Fibroblast of the aortic adventitia (primary cell): ENCODE measurements at regions not wholly inside any gene's neighbourhood (a gene's known extent, or its start where the extent isn't known, plus 50 kb on each side); places are given as distances from the start of the nearest gene placed in this dataset.

Source experiments
- DNase-seq: peaks from one replicate; pipeline ENCODE4 v3.0.0-alpha.2; 2010; ENCODE audit warnings: low read depth
- H3K4me3 ChIP-seq: 2 replicates; pipeline ENCODE4 v1.5.1; 2011; ENCODE audit warnings: low read depth, mild to moderate bottlenecking, control low read depth, low read length, moderate library complexity
- TF ChIP-seq, protein P1 (sequence below): IDR thresholded peaks from 2 replicates; pipeline ENCODE4 v1.5.1; 2011; ENCODE audit warnings: mild to moderate bottlenecking, low read length, control low read depth, inconsistent platforms; ENCODE audit not compliant: insufficient read depth

DNA sequence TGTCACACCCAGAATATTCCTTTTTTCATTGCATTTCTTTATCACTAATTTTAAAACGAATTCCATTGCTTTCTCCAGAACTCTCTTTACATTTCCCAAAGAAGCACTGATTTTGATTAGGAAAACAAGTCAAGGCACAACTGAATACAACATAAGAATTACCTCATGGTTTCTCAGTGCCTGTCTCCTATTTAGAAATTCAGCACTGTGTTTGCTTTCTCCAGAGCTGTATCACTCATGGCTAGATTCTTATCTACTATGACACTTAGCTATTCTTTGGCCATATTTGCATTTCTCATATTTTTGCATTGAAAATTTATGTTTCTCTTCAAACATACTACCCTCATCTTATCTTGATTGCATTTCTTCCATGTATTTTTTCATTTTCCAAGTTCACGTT is 1402.0 kb downstream of the MRPL39 start:
- TF ChIP-seq, protein P1, sequence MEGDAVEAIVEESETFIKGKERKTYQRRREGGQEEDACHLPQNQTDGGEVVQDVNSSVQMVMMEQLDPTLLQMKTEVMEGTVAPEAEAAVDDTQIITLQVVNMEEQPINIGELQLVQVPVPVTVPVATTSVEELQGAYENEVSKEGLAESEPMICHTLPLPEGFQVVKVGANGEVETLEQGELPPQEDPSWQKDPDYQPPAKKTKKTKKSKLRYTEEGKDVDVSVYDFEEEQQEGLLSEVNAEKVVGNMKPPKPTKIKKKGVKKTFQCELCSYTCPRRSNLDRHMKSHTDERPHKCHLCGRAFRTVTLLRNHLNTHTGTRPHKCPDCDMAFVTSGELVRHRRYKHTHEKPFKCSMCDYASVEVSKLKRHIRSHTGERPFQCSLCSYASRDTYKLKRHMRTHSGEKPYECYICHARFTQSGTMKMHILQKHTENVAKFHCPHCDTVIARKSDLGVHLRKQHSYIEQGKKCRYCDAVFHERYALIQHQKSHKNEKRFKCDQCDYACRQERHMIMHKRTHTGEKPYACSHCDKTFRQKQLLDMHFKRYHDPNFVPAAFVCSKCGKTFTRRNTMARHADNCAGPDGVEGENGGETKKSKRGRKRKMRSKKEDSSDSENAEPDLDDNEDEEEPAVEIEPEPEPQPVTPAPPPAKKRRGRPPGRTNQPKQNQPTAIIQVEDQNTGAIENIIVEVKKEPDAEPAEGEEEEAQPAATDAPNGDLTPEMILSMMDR: no peak
- no peak overlapping the region for H3K4me3 ChIP-seq
- DNase-seq: no peak

DNA sequence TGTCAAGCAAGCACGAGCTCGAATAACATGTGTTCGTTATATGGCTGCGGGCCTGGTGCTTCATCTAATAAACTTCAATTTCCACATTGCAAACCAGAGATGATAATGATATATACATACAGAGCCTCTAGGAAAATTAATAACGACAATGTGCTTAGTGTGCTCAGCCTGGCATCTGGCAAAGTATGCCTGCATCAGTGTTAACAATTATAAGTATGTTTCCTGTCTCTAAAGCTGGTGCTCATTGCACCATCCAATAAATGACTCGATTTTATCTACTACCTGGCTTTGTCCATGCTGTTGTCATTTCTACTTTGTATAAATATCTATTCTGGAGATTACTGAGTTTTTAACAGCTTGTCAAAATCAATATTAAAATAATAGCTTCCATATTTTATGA is 1402.6 kb downstream of the MRPL39 start:
- no peak overlapping the region for H3K4me3 ChIP-seq
- TF ChIP-seq, protein P1: no peak
- no peak for DNase-seq

DNA sequence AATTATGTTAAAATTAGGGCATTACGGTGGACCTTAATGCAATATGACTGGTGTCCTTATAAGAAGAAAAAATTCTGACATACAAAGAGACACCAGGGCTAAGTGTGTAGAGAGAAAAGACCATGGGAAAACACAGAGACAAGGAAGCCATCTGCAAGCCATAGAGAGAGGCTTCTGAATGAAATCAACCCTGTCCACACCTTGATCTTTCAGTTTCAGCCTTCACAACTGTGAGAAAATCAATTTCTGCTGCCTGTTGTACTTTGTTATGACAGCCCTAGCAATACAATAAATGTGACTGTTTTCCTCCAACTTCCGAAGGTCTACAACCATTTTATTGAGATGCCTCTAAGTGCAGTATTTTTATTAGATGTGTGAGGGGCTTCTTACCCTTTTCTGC is 1407.2 kb downstream of the MRPL39 start:
- no peak for DNase-seq
- TF ChIP-seq, protein P1: no peak
- no peak overlapping the region for H3K4me3 ChIP-seq

DNA sequence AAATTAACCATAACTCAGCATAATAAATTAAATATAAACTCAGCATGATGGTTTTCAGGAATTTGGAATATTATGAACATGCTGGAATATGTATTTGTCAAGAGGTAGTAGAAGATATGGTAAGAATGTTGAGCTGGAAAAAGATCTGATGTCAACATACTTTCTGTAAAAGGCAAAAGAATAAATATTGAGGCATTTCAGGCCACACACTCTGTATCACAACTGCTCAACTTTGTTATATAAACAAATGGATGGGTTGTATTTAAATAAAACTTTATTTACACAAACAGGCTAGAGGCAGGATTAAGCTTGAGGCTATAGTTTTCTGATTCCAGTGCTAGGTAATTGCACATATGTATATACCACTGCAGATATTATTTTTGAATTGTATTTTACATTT is 1409.4 kb downstream of the MRPL39 start:
- no peak for DNase-seq
- TF ChIP-seq, protein P1: no peak
- no peak overlapping the region for H3K4me3 ChIP-seq

DNA sequence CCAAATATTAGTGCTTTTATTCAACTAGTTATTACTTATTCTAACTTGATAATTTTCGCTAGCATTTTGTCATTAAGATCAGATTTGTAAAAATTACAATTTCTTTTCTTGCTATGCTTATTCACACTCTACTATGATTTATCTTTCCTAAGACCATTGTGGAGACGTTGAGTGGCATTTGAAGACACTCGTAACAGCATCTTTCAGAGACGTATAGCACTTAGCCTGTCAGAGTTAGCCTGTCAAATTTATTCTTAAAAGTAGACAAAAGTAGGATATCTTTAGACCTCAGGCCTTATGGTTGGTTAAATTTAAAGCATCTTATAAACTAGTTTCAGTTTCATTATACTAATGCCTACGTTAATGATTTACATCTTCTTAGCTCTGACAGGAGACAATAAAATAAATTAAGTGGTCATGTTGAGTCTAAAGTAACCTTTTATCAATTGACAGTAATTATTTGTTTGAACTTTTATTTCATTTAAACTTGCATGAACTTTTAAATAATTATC is 1410.1 kb downstream of the MRPL39 start:
- DNase-seq: no peak
- TF ChIP-seq, protein P1: no peak
- no peak overlapping the region for H3K4me3 ChIP-seq

DNA sequence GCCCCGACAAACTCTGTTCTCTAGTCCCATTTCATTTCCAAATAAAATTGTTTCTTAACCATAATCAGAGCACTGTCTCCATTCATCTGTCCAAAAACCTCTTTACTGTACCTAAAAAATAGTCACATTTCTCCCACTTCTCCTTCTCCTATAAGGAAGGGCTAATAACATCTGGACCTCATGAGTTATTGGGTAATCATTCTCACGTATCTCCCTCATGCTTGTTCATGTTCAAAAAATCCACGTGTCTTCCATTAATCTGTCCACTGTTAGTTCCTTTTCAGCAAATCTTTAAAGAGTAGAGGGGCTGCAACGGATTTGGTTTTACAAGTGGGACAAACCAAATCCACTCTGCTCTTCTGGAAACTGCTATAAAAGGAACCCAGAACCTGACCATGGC is 1418.8 kb downstream of the MRPL39 start:
- no peak for DNase-seq
- H3K4me3 ChIP-seq: no peak overlapping the region
- TF ChIP-seq, protein P1: no peak

DNA sequence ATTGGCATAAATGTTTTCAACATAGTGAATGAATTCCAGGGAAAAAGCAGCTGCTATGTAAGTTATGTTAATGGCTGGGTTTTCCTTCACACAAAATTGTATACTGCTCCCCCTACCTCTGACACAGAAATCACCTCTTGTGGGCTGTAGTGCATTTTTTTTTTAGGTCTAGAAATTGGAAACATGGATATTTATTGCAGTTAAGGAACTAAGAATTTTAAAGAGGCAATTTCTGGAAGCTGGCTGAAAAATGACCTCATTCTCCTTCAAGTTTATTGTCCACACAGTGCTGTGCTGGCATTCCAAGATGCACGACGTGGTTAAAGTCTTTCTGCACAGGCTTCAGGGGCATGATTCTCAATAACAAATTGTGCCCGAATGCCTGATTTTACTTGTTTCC is 1424.2 kb downstream of the MRPL39 start:
- H3K4me3 ChIP-seq: no peak overlapping the region
- TF ChIP-seq, protein P1: no peak
- DNase-seq: no peak
